ACC112 (cell line): ENCODE measurements at regions not wholly inside any gene's neighbourhood (a gene's known extent, or its start where the extent isn't known, plus 50 kb on each side); places are given as distances from the start of the nearest gene placed in this dataset.

Experiments
- H2AFZ ChIP-seq: fragments of 200-600 bp; sonication (generic); one replicate; pipeline ENCODE4 v1.6.0; 2017; ENCODE audit warnings: antibody characterized with exemption, low read length; ENCODE audit not compliant: unreplicated experiment
- H3K27ac ChIP-seq: fragments of 200-600 bp; sonication (generic); 2 replicates; pipeline ENCODE4 v1.5.1; 2014; ENCODE audit warnings: low read depth, mild to moderate bottlenecking, antibody characterized with exemption, low read length, moderate library complexity
- H3K27me3 ChIP-seq: fragments of 200-600 bp; sonication (generic); 2 replicates; pipeline ENCODE4 v1.6.1; 2014; ENCODE audit warnings: mild to moderate bottlenecking, antibody characterized with exemption, low read length, moderate library complexity, mixed read lengths; ENCODE audit not compliant: insufficient read depth
- H3K36me3 ChIP-seq: fragments of 200-600 bp; sonication (generic); 2 replicates; pipeline ENCODE4 v1.6.1; 2016; ENCODE audit warnings: mild to moderate bottlenecking, antibody characterized with exemption, low read length, moderate library complexity, mixed read lengths; ENCODE audit not compliant: insufficient read depth
- H3K4me1 ChIP-seq: fragments of 200-600 bp; sonication (generic); one replicate; pipeline ENCODE4 v1.6.1; 2016; ENCODE audit warnings: low read length, mixed read lengths; ENCODE audit not compliant: insufficient read depth, unreplicated experiment, control insufficient read depth
- H3K4me3 ChIP-seq: fragments of 200-600 bp; sonication (generic); 2 replicates; pipeline ENCODE4 v1.5.1; 2014; ENCODE audit warnings: mild to moderate bottlenecking, low read depth, low read length
- H3K79me2 ChIP-seq: fragments of 200-600 bp; sonication (generic); one replicate; pipeline ENCODE4 v1.6.0; 2016; ENCODE audit warnings: low read length; ENCODE audit not compliant: control insufficient read depth, unreplicated experiment, insufficient read depth

DNA sequence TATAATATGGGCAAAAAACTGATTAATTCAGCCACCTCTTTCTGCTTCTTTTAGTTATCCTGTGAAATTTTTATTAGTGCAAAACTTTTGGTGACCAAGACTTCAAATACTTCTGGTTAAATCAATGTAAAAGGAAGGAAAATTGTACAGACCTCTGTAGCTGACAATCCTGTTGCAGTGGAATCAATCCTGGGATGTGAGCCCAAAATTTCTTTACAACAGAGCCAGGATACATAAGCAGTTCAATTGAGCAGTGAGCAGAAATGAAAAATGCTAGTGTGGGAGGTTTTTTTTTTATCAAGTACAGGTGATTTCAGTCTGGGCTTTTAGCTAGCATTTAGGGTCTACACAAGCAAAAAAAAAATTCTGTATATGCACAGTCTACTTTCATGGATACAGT is 398.0 kb downstream of the OTOL1 start:
- no peaks in the 10 kb centered on the region for H3K36me3 ChIP-seq
- peaks cover 11% of the 10 kb centered on the region for H3K4me1 ChIP-seq
- no peak overlapping the region for H3K4me3 ChIP-seq
- no peaks in the 10 kb centered on the region for H3K79me2 ChIP-seq
- H3K27me3 ChIP-seq, result no peaks in the 10 kb centered on the region
- no peak overlapping the region for H2AFZ ChIP-seq
- no peak overlapping the region for H3K27ac ChIP-seq

GRCh38 chr3:161905520-161906132 is 409.0 kb downstream of the OTOL1 start:
- H3K27ac ChIP-seq, result no peak overlapping the region
- H3K4me3 ChIP-seq, result no peak overlapping the region
- H3K79me2 ChIP-seq, result no peaks in the 10 kb centered on the region
- H3K36me3 ChIP-seq, result no peaks in the 10 kb centered on the region
- H2AFZ ChIP-seq, result no peak overlapping the region
- no peaks in the 10 kb centered on the region for H3K4me1 ChIP-seq
- H3K27me3 ChIP-seq, result no peaks in the 10 kb centered on the region

DNA sequence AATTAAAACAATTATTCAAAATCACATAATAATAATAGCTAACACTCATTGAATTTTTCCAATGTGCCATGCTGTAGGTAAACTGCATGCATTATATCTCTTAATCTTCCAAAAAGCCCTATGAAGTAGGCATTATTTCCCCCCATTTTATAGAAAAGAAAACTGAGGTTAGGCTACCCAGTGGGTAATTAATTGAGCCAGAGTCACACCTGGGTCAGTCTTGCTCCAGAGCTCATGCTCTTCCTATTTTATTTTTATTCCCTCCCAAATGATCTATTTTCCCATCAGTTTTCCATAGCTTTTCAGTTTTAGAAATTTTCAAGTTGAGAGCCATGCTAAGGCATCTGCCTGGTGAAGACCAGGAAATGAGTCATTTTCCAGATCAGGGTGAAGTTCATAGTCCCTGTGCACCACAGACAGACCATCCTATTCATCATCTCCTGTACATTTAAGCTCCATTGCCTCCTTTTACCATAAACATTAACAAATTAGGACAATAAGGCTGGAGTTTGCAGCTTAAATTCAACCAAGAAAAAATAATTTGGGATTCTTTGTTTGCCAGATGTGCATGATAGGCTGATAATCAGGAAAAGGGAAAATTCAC is 417.3 kb downstream of the OTOL1 start:
- no peak overlapping the region for H2AFZ ChIP-seq

GRCh38 chr3:161914703-161915417 is 418.3 kb downstream of the OTOL1 start:
- H2AFZ ChIP-seq, result peak overlapping the region; percentile 40
- H3K27me3 ChIP-seq, result no peaks in the 10 kb centered on the region
- no peaks in the 10 kb centered on the region for H3K36me3 ChIP-seq
- H3K27ac ChIP-seq, result peak overlapping the region; percentile 23; the same call in 1 of the 2 replicates
- peaks cover 26% of the 10 kb centered on the region for H3K4me1 ChIP-seq
- peak overlapping the region; percentile 59; the same call in 1 of the 2 replicates for H3K4me3 ChIP-seq
- no peaks in the 10 kb centered on the region for H3K79me2 ChIP-seq

More for the DNA sequence above, 417.3 kb downstream of the OTOL1 start:
- peak overlapping the region; percentile 23; the same call in 1 of the 2 replicates for H3K27ac ChIP-seq
- peak overlapping the region; percentile 53; the same call in 1 of the 2 replicates for H3K4me3 ChIP-seq
- no peaks in the 10 kb centered on the region for H3K36me3 ChIP-seq
- H3K27me3 ChIP-seq, result no peaks in the 10 kb centered on the region
- H3K79me2 ChIP-seq, result no peaks in the 10 kb centered on the region
- H3K4me1 ChIP-seq, result peaks cover 26% of the 10 kb centered on the region

DNA sequence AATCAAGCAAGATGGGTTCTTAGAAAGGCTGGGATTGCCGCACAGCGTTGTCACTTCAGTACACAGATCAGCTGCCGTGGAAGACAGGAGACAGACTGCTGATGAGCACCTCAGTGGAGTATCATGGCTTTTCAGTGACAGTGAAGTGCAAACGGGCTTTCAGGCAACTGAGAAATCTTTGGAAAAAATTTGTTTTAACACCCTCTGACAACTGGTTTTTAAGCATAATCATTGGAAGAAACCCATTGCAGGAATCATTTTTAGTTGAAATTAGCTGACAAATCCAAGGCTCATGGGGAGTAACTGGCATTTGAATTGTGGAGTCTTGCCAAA is 418.8 kb downstream of the OTOL1 start:
- H3K79me2 ChIP-seq, result no peaks in the 10 kb centered on the region
- no peaks in the 10 kb centered on the region for H3K27me3 ChIP-seq
- H3K36me3 ChIP-seq, result no peaks in the 10 kb centered on the region
- H3K4me1 ChIP-seq, result peaks cover 26% of the 10 kb centered on the region
- peak overlapping the region; percentile 40 for H2AFZ ChIP-seq
- peak overlapping the region; percentile 59; the same call in 1 of the 2 replicates for H3K4me3 ChIP-seq
- H3K27ac ChIP-seq, result no peak overlapping the region

DNA sequence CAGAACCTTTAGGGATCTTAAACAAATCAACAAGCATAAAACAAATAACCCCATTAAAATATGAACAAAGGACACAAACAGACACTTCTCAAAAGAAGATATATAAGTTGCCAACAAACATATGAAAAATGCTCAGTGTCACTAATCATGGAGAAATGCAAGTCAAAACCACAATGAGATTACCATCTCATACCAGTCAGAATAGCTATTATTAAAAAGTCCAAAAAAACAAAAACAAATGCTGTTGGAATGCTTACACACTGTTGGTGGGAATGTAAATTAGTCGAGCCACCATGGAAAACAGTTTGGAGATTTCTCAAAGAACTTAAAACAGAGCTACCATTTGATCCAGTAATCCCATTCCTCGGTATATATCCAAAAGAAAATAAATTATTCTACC is 423.6 kb downstream of the OTOL1 start:
- peaks cover 4% of the 10 kb centered on the region for H3K4me1 ChIP-seq
- no peaks in the 10 kb centered on the region for H3K36me3 ChIP-seq
- no peaks in the 10 kb centered on the region for H3K27me3 ChIP-seq
- no peak overlapping the region for H3K4me3 ChIP-seq
- H3K79me2 ChIP-seq, result no peaks in the 10 kb centered on the region
- no peak overlapping the region for H3K27ac ChIP-seq
- no peak overlapping the region for H2AFZ ChIP-seq

GRCh38 chr3:161925749-161926360 is 429.2 kb downstream of the OTOL1 start:
- no peaks in the 10 kb centered on the region for H3K27me3 ChIP-seq
- no peak overlapping the region for H3K4me3 ChIP-seq
- H2AFZ ChIP-seq, result no peak overlapping the region
- H3K79me2 ChIP-seq, result no peaks in the 10 kb centered on the region
- no peak overlapping the region for H3K27ac ChIP-seq
- H3K36me3 ChIP-seq, result no peaks in the 10 kb centered on the region
- H3K4me1 ChIP-seq, result no peaks in the 10 kb centered on the region

GRCh38 chr3:161927131-161927530 is 430.5 kb downstream of the OTOL1 start:
- H2AFZ ChIP-seq, result no peak overlapping the region
- no peaks in the 10 kb centered on the region for H3K79me2 ChIP-seq

DNA sequence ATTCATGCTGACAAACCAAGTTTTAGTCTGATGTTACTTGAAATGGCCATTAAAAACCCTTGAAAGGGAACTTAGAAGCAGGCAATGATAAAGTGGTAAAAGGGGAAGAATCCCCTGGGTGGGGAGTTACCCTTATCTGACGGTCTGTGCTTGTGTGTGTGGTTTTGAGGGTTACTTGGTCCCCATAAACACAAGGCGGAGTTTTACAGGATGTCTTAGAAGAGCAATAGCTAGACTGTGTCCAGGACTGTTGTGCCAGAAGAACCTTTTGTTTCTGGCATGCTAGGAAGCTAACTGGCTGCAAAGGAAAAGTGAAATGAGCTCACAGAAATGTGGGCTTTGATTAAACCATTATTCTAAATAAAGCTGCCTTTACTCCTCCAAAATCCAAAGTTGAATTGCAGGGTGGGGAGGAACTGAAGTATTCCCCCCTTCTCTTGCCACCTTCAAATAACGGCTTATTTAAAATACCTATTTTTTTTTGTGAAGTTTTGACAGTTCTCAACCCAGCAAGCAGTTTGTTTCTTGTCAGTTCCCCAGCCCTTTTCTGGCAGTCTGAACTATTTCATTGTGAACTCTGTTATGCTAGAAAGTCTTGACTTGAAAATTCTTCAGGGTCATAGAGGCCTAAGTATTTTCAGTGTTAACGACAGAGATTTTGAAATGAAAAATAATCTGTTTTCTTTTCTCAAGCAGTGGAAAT is 443.5 kb downstream of the OTOL1 start:
- Histone ChIP-seq H2AFZ (peak overlapping the region; percentile 50), H3K79me2 (no peaks in the 10 kb centered on the region)

More at GRCh38 chr3:161927131-161927530, 430.5 kb downstream of the OTOL1 start:
- Histone ChIP-seq H3K4me1 (no peaks in the 10 kb centered on the region), H3K27ac (no peak overlapping the region), H3K27me3 (no peaks in the 10 kb centered on the region), H3K36me3 (no peaks in the 10 kb centered on the region), H3K4me3 (no peak overlapping the region)

DNA sequence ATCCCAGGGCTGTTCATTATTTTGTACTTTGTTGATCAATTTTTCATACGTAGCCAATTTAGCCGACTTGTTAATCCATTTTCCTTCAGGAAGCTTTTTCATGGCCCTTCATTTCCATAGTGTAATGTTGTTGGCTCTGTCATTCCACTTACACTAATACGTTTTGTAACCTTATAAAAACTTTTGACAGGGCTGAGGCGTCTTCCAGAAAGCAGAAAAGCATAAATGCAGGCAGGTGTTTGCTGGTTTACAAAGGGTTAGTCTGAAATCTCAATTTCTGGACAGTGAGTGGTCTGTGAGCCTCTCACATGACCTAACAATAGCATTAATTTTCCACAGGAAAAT is 444.0 kb downstream of the OTOL1 start:
- no peak overlapping the region for H3K4me3 ChIP-seq
- no peaks in the 10 kb centered on the region for H3K27me3 ChIP-seq
- H3K79me2 ChIP-seq, result no peaks in the 10 kb centered on the region
- no peaks in the 10 kb centered on the region for H3K36me3 ChIP-seq
- no peaks in the 10 kb centered on the region for H3K4me1 ChIP-seq
- H3K27ac ChIP-seq, result no peak overlapping the region
- H2AFZ ChIP-seq, result no peak overlapping the region

More for the DNA sequence above, 443.5 kb downstream of the OTOL1 start:
- Histone ChIP-seq H3K36me3 (no peaks in the 10 kb centered on the region), H3K4me1 (no peaks in the 10 kb centered on the region), H3K27ac (no peak overlapping the region), H3K4me3 (no peak overlapping the region), H3K27me3 (no peaks in the 10 kb centered on the region)
